Endothelial cell of umbilical vein (primary cell): ENCODE measurements at regions not wholly inside any gene's neighbourhood (a gene's known extent, or its start where the extent isn't known, plus 50 kb on each side); places are given as distances from the start of the nearest gene placed in this dataset.

Source experiments
- EZH2 ChIP-seq: IDR thresholded peaks from 2 replicates; pipeline ENCODE4 v1.6.1; 2012; ENCODE audit warnings: borderline replicate concordance, low read depth, mild to moderate bottlenecking, moderate library complexity, low read length, inconsistent platforms; ENCODE audit not compliant: severe bottlenecking
- GATA2 ChIP-seq: IDR thresholded peaks from 2 replicates; pipeline ENCODE4 v1.7.0; 2011; ENCODE audit warnings: low read depth, mild to moderate bottlenecking, moderate library complexity, mixed read lengths, low read length; ENCODE audit not compliant: insufficient read length, insufficient read depth
- MAX ChIP-seq: IDR thresholded peaks from 2 replicates; pipeline ENCODE4 v1.6.1; 2011; ENCODE audit not compliant: insufficient read depth, insufficient read length
- MYC ChIP-seq: IDR thresholded peaks from one replicate; pipeline ENCODE4 v1.6.1; 2011; ENCODE audit warnings: mild to moderate bottlenecking, low read depth, low read length
- POLR2A ChIP-seq: IDR thresholded peaks from 2 replicates; pipeline ENCODE4 v1.6.1; 2012; ENCODE audit warnings: low read depth, mild to moderate bottlenecking, control low read depth, low read length
- POLR2AphosphoS5 ChIP-seq: IDR thresholded peaks from 2 replicates; pipeline ENCODE4 v1.6.1; 2012; ENCODE audit warnings: low read depth, mild to moderate bottlenecking, control low read depth, low read length, moderate library complexity; ENCODE audit not compliant: insufficient read depth
- TF ChIP-seq, protein P1 (sequence below), 2 donors: IDR thresholded peaks; 1 replicate in 1 of 2; 2 replicates in 1 of 2; pipeline ENCODE4 v1.5.1; 2011; ENCODE audit warnings: low read length in 2 of 2, mild to moderate bottlenecking in 2 of 2, moderate library complexity in 2 of 2, control low read depth in 1 of 2, inconsistent platforms in 1 of 2, low read depth in 1 of 2; ENCODE audit not compliant: insufficient read depth in 1 of 2; ENCODE audit errors: extremely low read depth in 1 of 2

GRCh38 chr16:73240920-73241319 lies 193.0 kb upstream of the ZFHX3 start:
- TF ChIP-seq, protein P1, sequence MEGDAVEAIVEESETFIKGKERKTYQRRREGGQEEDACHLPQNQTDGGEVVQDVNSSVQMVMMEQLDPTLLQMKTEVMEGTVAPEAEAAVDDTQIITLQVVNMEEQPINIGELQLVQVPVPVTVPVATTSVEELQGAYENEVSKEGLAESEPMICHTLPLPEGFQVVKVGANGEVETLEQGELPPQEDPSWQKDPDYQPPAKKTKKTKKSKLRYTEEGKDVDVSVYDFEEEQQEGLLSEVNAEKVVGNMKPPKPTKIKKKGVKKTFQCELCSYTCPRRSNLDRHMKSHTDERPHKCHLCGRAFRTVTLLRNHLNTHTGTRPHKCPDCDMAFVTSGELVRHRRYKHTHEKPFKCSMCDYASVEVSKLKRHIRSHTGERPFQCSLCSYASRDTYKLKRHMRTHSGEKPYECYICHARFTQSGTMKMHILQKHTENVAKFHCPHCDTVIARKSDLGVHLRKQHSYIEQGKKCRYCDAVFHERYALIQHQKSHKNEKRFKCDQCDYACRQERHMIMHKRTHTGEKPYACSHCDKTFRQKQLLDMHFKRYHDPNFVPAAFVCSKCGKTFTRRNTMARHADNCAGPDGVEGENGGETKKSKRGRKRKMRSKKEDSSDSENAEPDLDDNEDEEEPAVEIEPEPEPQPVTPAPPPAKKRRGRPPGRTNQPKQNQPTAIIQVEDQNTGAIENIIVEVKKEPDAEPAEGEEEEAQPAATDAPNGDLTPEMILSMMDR (IDR thresholded peaks at IDR 0.05; ENCODE audit: extremely low read depth in 1 of 2, insufficient read depth in 1 of 2, low read depth in 1 of 2, low read length in 2 of 2) = no peak
- no peak for TF ChIP-seq POLR2A
- TF ChIP-seq POLR2AphosphoS5 = no peak
- no peak for TF ChIP-seq MAX
- TF ChIP-seq EZH2 = no peak
- TF ChIP-seq GATA2 = no peak
- no peak for TF ChIP-seq MYC
